ENCODE measurements at regions not wholly inside any gene's neighbourhood (a gene's known extent, or its start where the extent isn't known, plus 50 kb on each side); places are given as distances from the start of the nearest gene placed in this dataset.
"Not testable (repeated sequence)": the region's sequence is repeated elsewhere in the genome, so short reads cannot be mapped to it uniquely, and the experiment has no call there.

GRCh38 chr9:101923451-101923850 is 185.0 kb upstream of the GRIN3A start:
- ChIA-PET POLR2A (no interaction called here), CTCF (no interaction called here)
- WGBS (ENCODE audit: insufficient coverage), result no CpG with 5 or more reads among the region's 1 CpG
- no peaks in the 10 kb centered on the region for H3K9me3 ChIP-seq
- no peaks in the 10 kb centered on the region for H3K4me1 Mint-ChIP-seq
- peaks cover 0 to under 1% of the 10 kb centered on the region in 2 donors for H3K27me3 Mint-ChIP-seq
- H3K27me3 ChIP-seq (replicated peaks in 1 of 2; ENCODE audit: control insufficient read depth in 2 of 2, extremely low read depth in 1 of 2, insufficient read depth in 2 of 2, low read length in 1 of 2), result no peaks in the 10 kb centered on the region
- no peaks in the 10 kb centered on the region for H3K36me3 ChIP-seq (ENCODE audit: control insufficient read depth in 2 of 2, extremely low read depth in 1 of 2, insufficient read depth in 1 of 2, low read length in 1 of 2)
- H3K9me3 Mint-ChIP-seq, result peaks cover 0 to 4% (median 3%) of the 10 kb centered on the region in 3 donors
- no peak for ATAC-seq (replicated peaks in 1 of 4)
- no peak for DNase-seq
- H3K4me3 ChIP-seq (ENCODE audit: control insufficient read depth in 1 of 2, extremely low read depth in 1 of 2, low read length in 1 of 2), result no peak overlapping the region
- no peaks in the 10 kb centered on the region for H3K36me3 Mint-ChIP-seq
- H3K4me3 Mint-ChIP-seq, result no peak overlapping the region
- no peaks in the 10 kb centered on the region for H3K4me1 ChIP-seq (ENCODE audit: control insufficient read depth in 1 of 2, extremely low read depth in 1 of 2, insufficient read depth in 2 of 2, low read length in 2 of 2)
- no peak overlapping the region for H3K27ac Mint-ChIP-seq
- H3K27ac ChIP-seq (ENCODE audit: low read length), result no peak overlapping the region

GRCh38 chr9:101916948-101917347 is 178.5 kb upstream of the GRIN3A start:
- CTCF ChIA-PET; H3K4me1 Mint-ChIP-seq; H3K4me3 Mint-ChIP-seq; H3K36me3 ChIP-seq (ENCODE audit: control insufficient read depth in 2 of 2, extremely low read depth in 1 of 2, insufficient read depth in 1 of 2, low read length in 1 of 2); H3K4me1 ChIP-seq (ENCODE audit: control insufficient read depth in 1 of 2, extremely low read depth in 1 of 2, insufficient read depth in 2 of 2, low read length in 2 of 2); H3K4me3 ChIP-seq (ENCODE audit: control insufficient read depth in 1 of 2, extremely low read depth in 1 of 2, low read length in 1 of 2); H3K27ac ChIP-seq (ENCODE audit: low read length); H3K27me3 ChIP-seq (replicated peaks in 1 of 2; ENCODE audit: control insufficient read depth in 2 of 2, extremely low read depth in 1 of 2, insufficient read depth in 2 of 2, low read length in 1 of 2); H3K27ac Mint-ChIP-seq; ATAC-seq (replicated peaks in 1 of 4); H3K36me3 Mint-ChIP-seq; H3K9me3 Mint-ChIP-seq; DNase-seq; H3K9me3 ChIP-seq; H3K27me3 Mint-ChIP-seq: not testable (repeated sequence)
- POLR2A ChIA-PET, result interaction anchor here in 1 of 2 donors (0.5 kb wide), 1 partner anchor 27 kb away, joined by 3 read pairs; no protein-coding TSS in a partner anchor
- WGBS (ENCODE audit: insufficient coverage), result no CpG with 5 or more reads among the region's 4 CpGs

GRCh38 chr9:101915482-101915881 is 177.0 kb upstream of the GRIN3A start:
- Histone ChIP-seq H3K4me3 (ENCODE audit: control insufficient read depth in 1 of 2, extremely low read depth in 1 of 2, low read length in 1 of 2) (no peak overlapping the region), H3K36me3 (ENCODE audit: control insufficient read depth in 2 of 2, extremely low read depth in 1 of 2, insufficient read depth in 1 of 2, low read length in 1 of 2) (no peaks in the 10 kb centered on the region), H3K27ac (ENCODE audit: low read length) (no peak overlapping the region), H3K27me3 (replicated peaks in 1 of 2; ENCODE audit: control insufficient read depth in 2 of 2, extremely low read depth in 1 of 2, insufficient read depth in 2 of 2, low read length in 1 of 2) (no peaks in the 10 kb centered on the region), H3K9me3 (no peaks in the 10 kb centered on the region), H3K4me1 (ENCODE audit: control insufficient read depth in 1 of 2, extremely low read depth in 1 of 2, insufficient read depth in 2 of 2, low read length in 2 of 2) (no peaks in the 10 kb centered on the region)
- Mint-ChIP-seq H3K9me3 (peaks cover 0 to 8% (median 2%) of the 10 kb centered on the region in 3 donors), H3K27ac (no peak overlapping the region), H3K27me3 (peaks cover 0 to 2% of the 10 kb centered on the region in 2 donors), H3K4me1 (no peaks in the 10 kb centered on the region), H3K4me3 (no peak overlapping the region), H3K36me3 (no peaks in the 10 kb centered on the region)
- ATAC-seq (replicated peaks in 1 of 4) (no peak), DNase-seq (no peak)
- no CpG with 5 or more reads among the region's 1 CpG for WGBS (ENCODE audit: insufficient coverage)
- CTCF ChIA-PET, result no interaction called here
- POLR2A ChIA-PET, result no interaction called here

- no peak overlapping the region for H3K4me3 ChIP-seq (ENCODE audit: control insufficient read depth in 1 of 2, extremely low read depth in 1 of 2, low read length in 1 of 2)
- Mint-ChIP-seq H3K27me3 (no peaks in the 10 kb centered on the region), H3K36me3 (no peaks in the 10 kb centered on the region), H3K9me3 (peaks cover 2 to 13% (median 2%) of the 10 kb centered on the region in 3 donors), H3K4me1 (no peaks in the 10 kb centered on the region), H3K27ac (no peak overlapping the region), H3K4me3 (no peak overlapping the region)
- no peaks in the 10 kb centered on the region for H3K27me3 ChIP-seq (replicated peaks in 1 of 2; ENCODE audit: control insufficient read depth in 2 of 2, extremely low read depth in 1 of 2, insufficient read depth in 2 of 2, low read length in 1 of 2)
- no peaks in the 10 kb centered on the region for H3K4me1 ChIP-seq (ENCODE audit: control insufficient read depth in 1 of 2, extremely low read depth in 1 of 2, insufficient read depth in 2 of 2, low read length in 2 of 2)
- ChIA-PET CTCF (no interaction called here), POLR2A (no interaction called here)
- H3K36me3 ChIP-seq (ENCODE audit: control insufficient read depth in 2 of 2, extremely low read depth in 1 of 2, insufficient read depth in 1 of 2, low read length in 1 of 2), result no peaks in the 10 kb centered on the region
- H3K27ac ChIP-seq (ENCODE audit: low read length), result no peak overlapping the region
- no peak for ATAC-seq (replicated peaks in 1 of 4)
- H3K9me3 ChIP-seq, result no peaks in the 10 kb centered on the region
- no CpG with 5 or more reads among the region's 1 CpG for WGBS (ENCODE audit: insufficient coverage)
- no peak for DNase-seq
Measured at GRCh38 chr9:101912698-101913097, 174.3 kb upstream of the GRIN3A start.

- H3K4me1 Mint-ChIP-seq, result no peaks in the 10 kb centered on the region
- peaks cover 0 to 7% (median 6%) of the 10 kb centered on the region in 3 donors for H3K9me3 Mint-ChIP-seq
- no peak overlapping the region for H3K4me3 Mint-ChIP-seq
- no peaks in the 10 kb centered on the region for H3K36me3 Mint-ChIP-seq
- WGBS (ENCODE audit: insufficient coverage), result 86% methylated on average over 1 of the region's 2 CpGs
- POLR2A ChIA-PET, result no interaction called here
- Histone ChIP-seq H3K9me3 (no peaks in the 10 kb centered on the region), H3K27me3 (replicated peaks in 1 of 2; ENCODE audit: control insufficient read depth in 2 of 2, extremely low read depth in 1 of 2, insufficient read depth in 2 of 2, low read length in 1 of 2) (no peaks in the 10 kb centered on the region), H3K36me3 (ENCODE audit: control insufficient read depth in 2 of 2, extremely low read depth in 1 of 2, insufficient read depth in 1 of 2, low read length in 1 of 2) (no peaks in the 10 kb centered on the region), H3K4me1 (ENCODE audit: control insufficient read depth in 1 of 2, extremely low read depth in 1 of 2, insufficient read depth in 2 of 2, low read length in 2 of 2) (no peaks in the 10 kb centered on the region), H3K4me3 (ENCODE audit: control insufficient read depth in 1 of 2, extremely low read depth in 1 of 2, low read length in 1 of 2) (no peak overlapping the region), H3K27ac (ENCODE audit: low read length) (no peak overlapping the region)
- DNase-seq, result no peak
- CTCF ChIA-PET, result no interaction called here
- H3K27me3 Mint-ChIP-seq, result no peaks in the 10 kb centered on the region
- H3K27ac Mint-ChIP-seq, result no peak overlapping the region
- no peak for ATAC-seq (replicated peaks in 1 of 4)
Measured at GRCh38 chr9:101907466-101907865, 169.0 kb upstream of the GRIN3A start.

GRCh38 chr9:101904845-101905244 is 166.4 kb upstream of the GRIN3A start:
- Mint-ChIP-seq H3K4me3 (no peak overlapping the region), H3K27me3 (no peaks in the 10 kb centered on the region), H3K27ac (no peak overlapping the region), H3K36me3 (no peaks in the 10 kb centered on the region), H3K9me3 (peaks cover 0 to 11% (median 6%) of the 10 kb centered on the region in 3 donors), H3K4me1 (no peaks in the 10 kb centered on the region)
- no peaks in the 10 kb centered on the region for H3K9me3 ChIP-seq
- no peak for ATAC-seq (replicated peaks in 1 of 4)
- H3K27ac ChIP-seq (ENCODE audit: low read length), result no peak overlapping the region
- no peak overlapping the region for H3K4me3 ChIP-seq (ENCODE audit: control insufficient read depth in 1 of 2, extremely low read depth in 1 of 2, low read length in 1 of 2)
- no peaks in the 10 kb centered on the region for H3K4me1 ChIP-seq (ENCODE audit: control insufficient read depth in 1 of 2, extremely low read depth in 1 of 2, insufficient read depth in 2 of 2, low read length in 2 of 2)
- CTCF ChIA-PET, result no interaction called here
- POLR2A ChIA-PET, result no interaction called here
- H3K36me3 ChIP-seq (ENCODE audit: control insufficient read depth in 2 of 2, extremely low read depth in 1 of 2, insufficient read depth in 1 of 2, low read length in 1 of 2), result no peaks in the 10 kb centered on the region
- no peak for DNase-seq
- WGBS (ENCODE audit: insufficient coverage), result no CpG with 5 or more reads among the region's 1 CpG
- no peaks in the 10 kb centered on the region for H3K27me3 ChIP-seq (replicated peaks in 1 of 2; ENCODE audit: control insufficient read depth in 2 of 2, extremely low read depth in 1 of 2, insufficient read depth in 2 of 2, low read length in 1 of 2)

GRCh38 chr9:101902051-101902450 is 163.6 kb upstream of the GRIN3A start:
- H3K27ac ChIP-seq (ENCODE audit: low read length), result no peak overlapping the region
- no peak for ATAC-seq (replicated peaks in 1 of 4)
- Mint-ChIP-seq H3K27me3 (no peaks in the 10 kb centered on the region), H3K4me1 (no peaks in the 10 kb centered on the region), H3K9me3 (peaks cover 0 to 5% (median 0%) of the 10 kb centered on the region in 3 donors), H3K36me3 (no peaks in the 10 kb centered on the region), H3K4me3 (no peak overlapping the region), H3K27ac (no peak overlapping the region)
- no peak overlapping the region for H3K4me3 ChIP-seq (ENCODE audit: control insufficient read depth in 1 of 2, extremely low read depth in 1 of 2, low read length in 1 of 2)
- H3K9me3 ChIP-seq, result no peaks in the 10 kb centered on the region
- CTCF ChIA-PET, result no interaction called here
- no peaks in the 10 kb centered on the region for H3K4me1 ChIP-seq (ENCODE audit: control insufficient read depth in 1 of 2, extremely low read depth in 1 of 2, insufficient read depth in 2 of 2, low read length in 2 of 2)
- no peak for DNase-seq
- H3K27me3 ChIP-seq (replicated peaks in 1 of 2; ENCODE audit: control insufficient read depth in 2 of 2, extremely low read depth in 1 of 2, insufficient read depth in 2 of 2, low read length in 1 of 2), result no peaks in the 10 kb centered on the region
- H3K36me3 ChIP-seq (ENCODE audit: control insufficient read depth in 2 of 2, extremely low read depth in 1 of 2, insufficient read depth in 1 of 2, low read length in 1 of 2), result no peaks in the 10 kb centered on the region
- POLR2A ChIA-PET, result no interaction called here
- WGBS (ENCODE audit: insufficient coverage), result no CpG with 5 or more reads among the region's 2 CpGs
